Umbilical cord (tissue), 1 donor: ENCODE measurements at regions not wholly inside any gene's neighbourhood (a gene's known extent, or its start where the extent isn't known, plus 50 kb on each side); places are given as distances from the start of the nearest gene placed in this dataset.
"Not testable (repeated sequence)": the region's sequence is repeated elsewhere in the genome, so short reads cannot be mapped to it uniquely, and the experiment has no call there.

Experiments used
- DNase-seq: peaks from one replicate; pipeline ENCODE4 v3.0.0-alpha.2; 2015; ENCODE audit warnings: low spot score

DNA sequence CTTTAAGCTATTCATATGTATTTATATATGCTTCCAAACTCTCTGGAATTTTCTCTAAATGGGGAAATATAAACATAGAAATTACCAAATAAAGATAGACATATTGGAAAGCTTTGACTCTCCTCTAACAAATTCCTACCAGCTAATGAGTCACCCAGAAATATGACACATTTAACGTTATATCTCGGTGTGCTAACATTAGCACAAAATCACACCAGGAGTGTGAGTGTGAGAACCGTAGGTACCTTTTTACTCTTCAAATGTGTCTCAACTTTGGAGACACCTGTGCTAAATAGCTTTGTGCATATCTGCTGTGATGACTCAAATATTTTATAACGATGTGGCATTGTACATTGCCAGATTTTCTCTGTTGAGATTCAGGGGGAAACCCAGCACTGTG, 714.4 kb downstream of the METTL15 start:
- no peak for DNase-seq

DNA sequence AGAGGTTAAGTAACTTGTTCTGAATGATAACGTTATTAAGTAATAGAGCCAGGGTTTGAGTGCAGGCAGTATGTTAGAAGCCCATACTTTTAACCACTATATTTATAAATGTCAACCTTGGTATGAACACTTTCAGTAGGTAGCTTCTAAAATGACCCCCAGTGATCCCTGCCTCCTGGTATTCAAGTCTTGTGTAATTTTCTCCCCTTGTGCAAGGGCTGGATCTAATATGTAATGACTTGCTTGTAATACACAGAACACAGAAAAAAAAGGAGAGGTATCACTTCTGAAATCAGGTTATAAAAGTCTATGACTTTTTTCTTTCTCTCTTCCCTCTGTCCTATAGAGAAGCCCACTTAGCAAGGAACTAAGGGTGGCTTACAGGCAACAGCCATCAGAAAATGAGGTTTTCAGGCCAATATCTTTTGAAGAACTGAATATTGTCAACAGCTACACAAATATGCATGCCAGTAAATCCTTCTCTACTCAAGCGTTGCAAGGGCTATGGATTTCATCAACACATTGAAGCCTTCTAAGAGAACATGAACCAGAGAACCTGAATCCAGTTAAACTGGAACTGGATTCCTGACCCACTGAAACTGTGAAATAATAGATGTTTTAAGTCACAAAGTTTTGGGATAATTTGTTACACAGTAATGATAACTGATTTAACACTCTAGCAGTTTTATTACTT, 712.3 kb downstream of the METTL15 start:
- no peak for DNase-seq

DNA sequence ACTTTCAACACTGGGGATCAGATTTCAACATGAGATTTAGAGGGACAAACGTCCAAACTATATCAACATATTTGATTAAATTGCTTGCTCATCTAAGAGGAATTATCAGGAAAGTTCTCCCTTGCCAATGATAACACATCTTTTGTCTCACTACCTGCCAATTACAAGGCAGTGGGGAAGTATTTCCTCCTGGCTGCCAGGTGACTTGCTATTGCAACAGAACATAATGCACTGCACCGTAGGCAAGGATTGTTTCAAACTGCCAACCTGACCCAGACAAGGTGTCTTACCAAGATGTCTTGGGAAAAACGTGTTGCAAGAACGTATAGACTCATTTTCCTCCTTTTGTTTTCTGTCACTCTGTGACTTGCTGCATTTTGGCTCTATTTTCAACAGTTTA, 711.6 kb downstream of the METTL15 start:
- no peak for DNase-seq

DNA sequence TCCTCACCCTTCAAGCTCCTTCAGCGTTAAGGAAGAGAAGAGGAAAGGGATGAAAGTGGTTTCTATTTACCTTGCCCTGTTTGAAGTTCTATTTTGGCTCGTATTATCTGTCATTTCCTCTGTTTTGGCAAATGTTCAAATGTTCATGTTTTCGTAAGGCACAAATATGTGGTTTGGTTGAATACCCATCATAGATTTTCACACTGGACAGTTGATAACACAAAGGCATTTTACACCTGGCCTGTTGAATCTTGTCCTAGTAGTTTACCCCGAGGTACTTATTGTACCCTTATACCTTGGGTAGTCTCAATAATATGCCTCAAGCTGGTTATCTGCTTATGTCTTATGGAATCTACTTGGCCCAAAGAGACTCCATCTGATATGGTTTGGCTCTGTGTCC, 706.9 kb downstream of the METTL15 start:
- DNase-seq = no peak

DNA sequence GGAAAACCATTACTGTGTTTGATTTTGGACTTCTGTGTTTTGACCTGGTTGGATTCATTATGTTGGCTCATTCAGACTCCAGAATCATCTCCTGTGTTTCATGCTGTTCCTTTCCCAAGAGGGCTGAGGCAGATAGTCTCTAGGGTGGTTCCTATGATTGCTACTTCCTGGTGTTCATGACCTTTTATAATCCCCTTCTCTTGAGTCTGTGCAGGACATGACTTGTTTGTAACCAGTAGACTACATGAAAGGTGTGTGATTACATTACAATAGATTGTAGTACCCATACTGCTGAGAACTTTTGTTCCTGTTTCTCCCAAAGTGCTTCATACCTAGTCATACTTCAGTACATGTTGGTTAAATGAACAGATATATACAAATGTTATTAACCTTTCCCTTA, 700.6 kb downstream of the METTL15 start:
- DNase-seq = no peak

DNA sequence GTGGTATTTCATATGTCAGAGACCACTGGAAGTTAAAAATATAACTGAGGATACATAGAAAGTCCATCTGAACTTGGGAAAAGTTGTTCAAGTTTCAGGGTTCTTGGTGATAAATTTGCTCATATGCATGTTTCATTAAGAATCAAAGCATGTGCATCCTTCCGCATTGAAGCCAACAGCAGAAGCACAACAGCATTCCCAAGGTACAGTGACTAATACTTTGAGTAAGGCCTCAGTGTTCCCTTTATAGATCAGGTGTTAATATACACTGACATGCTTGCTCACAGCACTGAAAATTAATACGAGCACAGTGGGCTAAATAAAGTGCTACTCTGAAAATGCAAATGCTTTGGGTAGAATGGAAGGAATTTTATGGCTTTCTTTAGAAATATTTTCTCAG, 691.1 kb downstream of the METTL15 start:
- DNase-seq = no peak

DNA sequence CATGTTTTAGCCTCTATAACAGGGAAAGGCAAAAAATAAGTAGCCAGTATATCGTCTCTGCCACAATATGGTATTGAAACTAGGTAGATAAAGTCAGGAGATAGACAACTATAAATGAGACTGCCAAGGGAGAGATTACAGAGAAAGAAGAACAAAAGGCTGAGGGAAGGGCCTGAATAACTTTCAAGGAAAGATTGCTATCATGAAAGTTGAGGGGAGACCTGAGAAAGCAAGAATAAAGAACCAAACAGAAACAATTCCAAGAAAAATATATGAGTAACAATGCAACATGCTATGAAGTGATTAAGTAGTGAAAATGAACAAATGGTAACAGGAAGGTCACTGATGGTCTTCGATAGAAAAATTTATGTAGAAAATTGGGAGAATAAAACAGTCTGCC, 690.1 kb downstream of the METTL15 start:
- DNase-seq = no peak

DNA sequence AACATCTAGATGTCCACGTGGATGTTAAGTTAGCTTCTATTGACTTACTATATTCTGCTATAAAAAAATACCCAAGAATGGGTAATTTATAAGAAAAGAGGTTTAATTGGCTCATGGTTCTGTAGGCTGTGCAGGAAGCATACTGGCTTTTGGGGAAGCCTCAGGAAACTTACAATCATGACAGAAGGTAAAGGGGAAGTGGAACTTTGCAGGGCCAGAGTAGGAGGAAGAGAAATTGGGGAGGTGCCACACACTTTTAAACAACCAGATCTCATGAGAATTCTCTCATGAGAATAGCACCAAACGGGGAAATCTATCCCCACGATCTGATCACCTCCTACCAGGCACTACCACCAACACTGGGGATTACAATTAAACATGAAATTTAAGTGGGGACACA, 689.3 kb downstream of the METTL15 start:
- no peak for DNase-seq

DNA sequence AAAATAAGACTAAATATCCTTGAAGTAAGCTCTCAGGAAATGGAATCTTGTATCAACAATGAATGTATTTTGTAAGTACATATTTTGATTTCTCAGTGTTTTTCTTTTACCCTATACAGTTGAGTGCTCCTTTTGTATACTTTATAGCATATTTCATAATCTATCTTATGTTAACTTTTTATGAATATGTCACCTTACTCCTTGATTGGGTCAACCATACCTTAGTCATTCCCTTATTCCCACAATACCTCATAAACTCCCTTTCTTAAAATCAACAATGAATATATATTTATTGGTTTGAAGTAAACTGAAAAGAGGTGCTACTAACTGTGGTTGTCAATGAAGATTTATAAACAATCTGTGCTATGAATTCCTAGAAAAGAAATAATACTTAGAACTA, 686.2 kb downstream of the METTL15 start:
- DNase-seq = no peak

DNA sequence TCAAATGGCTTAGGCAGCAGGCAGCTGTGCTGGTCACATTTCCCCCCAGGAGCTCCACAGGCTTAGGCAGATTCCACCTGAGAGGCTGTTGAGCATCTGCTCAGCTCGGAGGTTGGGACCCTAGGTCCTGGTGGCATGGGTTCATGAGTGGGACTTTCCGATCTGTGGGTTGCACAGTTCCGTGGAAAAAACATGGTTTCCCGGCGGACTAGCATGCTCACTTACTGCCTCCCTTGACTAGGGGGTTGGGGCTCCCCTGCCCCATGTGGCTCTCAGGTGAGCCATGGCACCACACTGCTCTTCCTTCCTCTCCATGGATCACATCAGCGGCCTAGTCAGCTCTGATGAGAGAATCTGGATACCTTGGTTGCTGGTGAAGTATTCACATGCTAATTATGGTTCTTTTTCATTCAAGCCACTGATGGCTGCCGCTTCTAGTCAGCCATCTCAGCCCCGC, 685.1 kb downstream of the METTL15 start:
- no peak for DNase-seq

DNA sequence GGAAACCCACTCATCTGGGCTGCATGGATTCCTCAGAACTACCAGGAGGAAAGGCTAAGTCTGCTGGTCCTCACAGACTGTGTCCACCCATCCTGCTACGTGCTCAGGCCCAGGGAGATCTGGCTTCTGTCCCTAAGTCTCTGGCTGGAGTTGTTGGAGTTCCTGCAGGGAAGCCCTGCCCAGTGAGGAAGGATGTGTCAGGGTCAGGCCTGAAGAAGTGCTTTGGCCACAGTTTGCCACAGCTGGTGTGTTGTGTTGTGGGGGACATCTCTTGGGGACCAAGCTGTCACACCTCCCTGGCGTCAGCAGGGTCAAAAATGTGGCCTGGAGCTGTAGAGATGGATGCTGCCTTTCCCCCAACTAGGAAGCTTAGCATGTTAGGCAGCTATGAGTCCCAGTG, 684.7 kb downstream of the METTL15 start:
- no peak for DNase-seq

DNA sequence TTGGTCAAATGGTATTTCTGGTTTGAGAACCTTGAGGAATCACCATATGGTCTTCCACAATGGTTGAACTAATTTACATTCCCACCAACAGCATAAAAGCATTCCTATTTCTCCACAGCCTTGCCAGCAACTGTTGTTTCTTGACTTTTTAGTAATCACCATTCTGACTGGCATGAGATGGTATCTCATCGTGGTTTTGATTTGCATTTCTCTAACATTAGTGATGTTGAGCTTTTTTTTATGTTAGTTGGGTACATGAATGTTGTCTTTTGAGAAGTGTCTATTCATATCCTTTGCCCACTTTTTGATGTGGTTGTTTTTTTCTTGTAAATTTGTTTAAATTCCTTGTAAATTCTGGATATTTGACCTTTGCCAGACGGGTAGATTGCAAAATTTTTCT, 679.7 kb downstream of the METTL15 start:
- DNase-seq = not testable (repeated sequence)

DNA sequence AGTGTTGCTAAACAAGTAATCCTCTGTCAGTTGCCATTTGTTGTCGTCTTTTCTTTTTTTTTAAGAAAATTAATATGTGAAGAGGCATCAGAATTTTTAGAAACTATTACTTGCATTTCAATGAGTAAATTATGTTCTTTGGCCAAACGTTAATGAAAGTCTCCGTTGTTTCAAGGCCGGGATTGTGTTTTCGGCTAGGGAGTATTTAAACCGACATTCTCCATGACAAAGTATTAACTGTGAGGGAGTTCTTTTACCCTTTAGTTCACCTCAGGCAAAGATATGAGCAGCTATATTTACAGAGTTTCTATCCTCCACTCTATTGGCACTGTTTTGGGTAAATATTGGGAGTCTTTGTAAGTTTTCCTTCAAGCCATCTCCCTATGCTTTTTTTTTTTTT, 668.9 kb downstream of the METTL15 start:
- no peak for DNase-seq

DNA sequence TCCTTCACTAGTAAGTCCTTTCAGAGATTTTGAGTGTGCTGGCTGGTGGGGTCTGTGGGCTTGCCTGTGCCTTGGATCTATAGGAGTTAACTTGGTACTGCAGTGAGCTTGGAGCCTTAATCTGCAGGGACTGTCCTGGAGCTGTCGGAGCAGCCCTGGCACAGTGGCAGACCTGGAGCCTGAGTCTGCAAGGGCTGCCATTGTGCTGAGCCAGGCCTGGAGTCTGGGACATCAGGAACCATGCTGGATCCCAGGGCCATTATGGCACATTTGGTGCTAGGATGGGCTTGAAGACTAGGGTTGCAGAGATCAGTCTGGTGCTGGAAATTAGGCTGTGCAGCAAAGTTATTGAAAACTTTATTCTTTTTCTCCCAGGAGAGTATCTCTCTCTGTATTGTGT, 665.4 kb downstream of the METTL15 start:
- no peak for DNase-seq

DNA sequence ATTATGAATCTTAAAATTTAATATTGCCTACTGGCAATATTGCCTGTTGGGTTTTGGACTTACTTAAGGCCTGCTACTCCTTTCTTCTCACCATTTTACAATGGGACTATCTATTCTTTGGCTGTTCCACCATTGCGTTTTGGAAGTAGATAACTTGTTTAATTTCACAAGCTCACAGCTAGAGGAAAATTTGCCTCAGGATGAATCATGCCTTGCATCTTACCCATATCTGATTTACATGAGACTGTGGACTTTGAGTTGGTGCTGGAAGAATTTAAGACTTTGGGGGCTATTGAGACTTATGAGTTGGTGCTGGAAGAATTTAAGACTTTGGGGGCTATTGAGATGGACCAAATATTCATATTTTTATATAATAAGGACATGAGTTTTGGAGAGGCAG, 662.6 kb downstream of the METTL15 start:
- no peak for DNase-seq

DNA sequence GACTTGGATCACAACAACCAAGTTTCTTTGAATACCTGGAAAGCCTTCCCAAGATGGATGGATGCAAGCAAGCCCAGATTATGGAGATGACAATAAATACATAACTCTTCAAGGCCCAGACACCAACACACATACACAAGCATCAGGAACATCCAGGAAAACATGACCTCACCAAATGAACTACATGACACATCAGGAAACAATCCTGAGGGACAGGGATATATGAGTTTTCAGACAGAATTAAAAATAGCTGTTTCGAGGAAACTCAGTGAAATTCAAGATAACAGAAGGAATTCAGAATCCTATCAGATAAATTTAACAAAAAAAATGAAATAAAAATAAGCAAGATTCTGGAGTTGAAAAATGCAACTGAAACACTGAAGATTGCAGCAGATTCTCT, 659.4 kb downstream of the METTL15 start:
- DNase-seq = no peak

DNA sequence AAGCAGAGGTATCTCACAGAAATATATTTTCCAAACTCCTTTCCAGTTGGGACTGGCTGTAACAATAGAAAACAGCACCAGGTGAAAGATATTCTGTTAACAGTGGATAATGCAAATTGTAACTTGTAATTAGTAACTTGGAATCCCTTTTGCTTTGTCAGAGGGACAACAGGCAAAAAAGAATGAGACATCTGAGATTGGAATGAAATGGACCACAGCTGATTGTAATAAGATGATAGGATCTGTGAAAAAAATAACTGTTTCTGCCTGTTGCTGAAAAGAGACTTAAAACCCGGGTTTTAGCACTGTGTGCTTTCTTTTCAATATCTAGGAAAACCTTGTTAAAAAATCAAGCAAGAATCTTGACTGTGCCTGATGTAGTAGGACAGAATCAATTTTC, 655.7 kb downstream of the METTL15 start:
- DNase-seq = no peak

DNA sequence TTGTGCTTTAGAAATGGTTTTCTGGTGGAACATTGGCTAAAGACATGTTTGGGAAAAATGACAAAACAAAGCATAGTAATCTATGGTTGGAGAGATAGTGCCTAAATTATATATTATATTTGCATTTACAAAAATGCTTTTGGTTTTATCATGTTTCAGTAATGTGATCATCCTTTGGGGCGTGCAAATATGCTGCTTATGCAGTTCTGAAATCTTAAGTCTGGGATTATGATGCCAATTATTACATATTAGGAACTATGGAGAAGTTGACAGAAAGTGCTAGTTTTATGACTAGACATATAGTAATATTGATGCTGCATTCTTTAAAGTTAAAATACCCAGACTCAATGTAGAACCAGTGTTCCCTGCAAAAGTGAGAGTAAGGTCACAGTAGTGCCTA, 655.0 kb downstream of the METTL15 start:
- no peak for DNase-seq

DNA sequence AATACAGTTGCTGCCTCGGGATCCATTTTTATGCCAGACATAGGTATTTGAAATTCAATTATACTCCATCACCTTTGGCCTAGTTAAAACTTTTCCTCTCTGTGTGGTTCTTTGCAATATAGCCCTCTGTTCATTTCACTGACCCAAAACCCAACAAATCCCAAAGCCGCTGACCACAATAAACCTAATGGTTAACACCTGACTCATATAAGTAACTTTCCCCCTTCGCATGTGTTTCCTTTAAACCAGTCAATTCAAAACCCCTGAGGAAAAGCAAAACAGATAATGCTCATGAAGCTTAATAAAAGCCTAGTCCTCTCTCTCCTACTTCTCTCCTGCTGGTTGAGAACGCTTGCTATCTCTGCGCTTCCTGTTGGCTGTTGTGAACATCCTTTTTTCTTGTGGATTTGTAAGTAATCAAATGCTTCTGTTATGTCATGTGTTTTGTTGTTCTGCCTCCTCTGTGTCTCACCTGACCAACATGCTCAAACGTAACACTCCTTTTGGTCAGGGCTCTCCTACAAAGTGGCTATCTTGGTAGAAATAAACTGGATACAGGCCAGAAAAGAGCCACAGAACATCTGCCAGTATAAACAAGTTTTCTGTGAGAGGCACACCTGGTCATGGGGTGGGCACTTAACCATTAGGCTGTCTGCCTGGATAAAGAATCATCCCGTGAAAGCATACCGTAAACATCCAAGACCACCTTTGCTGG, 652.6 kb downstream of the METTL15 start:
- DNase-seq = no peak

DNA sequence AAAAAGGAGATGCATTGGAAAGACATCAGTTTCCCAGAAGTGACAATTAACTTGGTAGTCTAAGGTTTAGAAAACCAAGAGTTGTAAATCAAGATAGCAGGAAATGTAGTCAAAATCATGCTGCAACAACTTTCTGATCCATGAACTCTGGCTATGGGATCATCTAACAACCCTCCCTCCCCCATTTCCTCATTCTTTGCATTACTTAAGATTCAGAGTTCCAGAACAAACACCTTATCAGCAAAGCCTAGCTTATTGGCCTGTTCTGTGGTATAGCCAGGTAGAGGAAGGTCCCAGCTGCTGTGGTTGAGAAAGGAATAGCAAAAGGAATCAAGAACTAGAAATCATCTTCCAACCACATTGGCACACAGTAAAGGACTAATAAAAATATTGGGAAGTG, 651.1 kb downstream of the METTL15 start:
- DNase-seq = no peak

DNA sequence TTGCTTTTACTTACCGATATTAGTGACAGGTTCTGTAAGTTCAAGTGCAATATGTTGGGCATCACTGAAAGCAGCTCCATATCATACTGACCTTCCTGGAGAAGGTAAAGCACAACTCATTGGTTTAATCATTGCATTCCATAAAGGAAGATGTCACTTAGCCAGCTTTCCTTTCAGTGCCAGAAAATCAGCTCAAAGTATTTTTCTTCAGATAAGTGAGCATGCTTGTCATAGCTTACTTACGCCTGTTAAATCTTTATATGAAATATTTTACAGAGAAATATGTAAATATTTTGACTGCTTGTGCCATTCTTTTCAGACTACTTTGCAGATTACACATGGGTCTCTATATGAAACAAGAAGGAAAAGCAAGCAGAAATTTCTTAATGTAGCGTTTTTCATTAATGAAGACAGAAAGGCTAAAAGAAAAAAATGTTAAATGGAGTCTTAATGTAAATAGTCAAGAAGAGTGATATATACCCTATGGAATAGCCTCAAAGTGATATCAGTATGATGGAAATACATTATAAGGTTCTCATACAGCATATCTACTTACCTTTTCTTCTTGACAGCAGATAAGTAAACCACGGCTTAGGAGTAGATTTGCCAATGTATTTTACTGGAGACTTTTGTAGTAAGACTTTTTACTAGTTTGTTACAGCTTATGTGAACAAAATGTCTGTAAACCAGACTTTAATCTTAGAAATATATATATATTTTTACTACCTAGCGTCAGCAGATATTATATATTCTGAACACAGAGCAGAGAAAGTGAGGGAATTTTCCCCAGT, 649.7 kb downstream of the METTL15 start:
- DNase-seq = peak; percentile 85

DNA sequence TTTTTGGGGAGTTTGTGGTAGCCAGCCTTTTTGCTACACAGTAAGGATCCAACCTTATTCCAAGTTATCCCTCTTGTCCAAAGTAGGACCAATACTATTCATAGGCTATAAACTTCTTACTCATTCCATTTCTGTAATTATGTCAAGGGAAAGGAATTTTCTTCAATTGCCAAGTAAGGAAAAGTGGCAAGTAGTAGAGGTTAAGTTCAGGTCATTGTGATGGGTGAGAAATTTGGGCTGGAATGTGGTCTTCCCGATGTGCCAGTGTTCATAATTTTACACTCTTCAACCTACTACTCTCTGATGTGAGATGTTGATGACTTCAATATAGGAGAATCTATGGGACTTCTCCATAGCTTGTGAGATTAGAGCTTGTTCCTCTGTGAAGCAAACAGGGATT, 648.8 kb downstream of the METTL15 start:
- peak; percentile 44 for DNase-seq

DNA sequence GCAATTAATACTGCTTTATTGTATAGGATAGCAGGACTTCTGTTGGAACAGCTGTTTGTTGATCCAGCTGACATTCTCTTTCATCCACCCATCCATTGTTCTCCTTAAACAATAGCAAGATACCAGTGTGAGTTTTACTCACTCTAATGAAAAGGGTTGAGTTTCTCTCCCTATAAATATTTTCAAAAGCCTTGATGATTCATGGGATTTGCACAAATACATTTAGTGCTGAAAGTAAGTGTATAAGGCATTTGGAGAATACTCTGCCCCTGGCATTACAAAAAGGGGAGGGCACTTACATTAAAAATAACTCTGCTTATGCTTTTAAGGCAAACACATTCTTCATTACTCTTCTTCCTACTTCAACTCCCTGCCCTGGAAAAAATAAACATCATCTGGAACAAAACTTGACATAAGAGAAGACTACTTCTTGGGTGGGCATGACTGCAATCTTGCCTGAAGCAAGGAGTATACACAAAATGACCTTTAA, 634.9 kb downstream of the METTL15 start:
- DNase-seq = peak; percentile 59
